ENCODE measurements at regions not wholly inside any gene's neighbourhood (a gene's known extent, or its start where the extent isn't known, plus 50 kb on each side); places are given as distances from the start of the nearest gene placed in this dataset.

GRCh38 chr4:45317276-45317675 is 590.9 kb upstream of the GNPDA2 start:
- DNase-seq (ENCODE audit: low read depth) = no peak
- no peak overlapping the region for H3K4me3 ChIP-seq (ENCODE audit: low read depth, low read length)
- TF ChIP-seq CTCF (conservative IDR thresholded peaks at IDR 0.05; ENCODE audit: low read depth, low read length) = no peak

GRCh38 chr4:45316257-45316656 is 589.9 kb upstream of the GNPDA2 start:
- no peak overlapping the region for H3K4me3 ChIP-seq (ENCODE audit: low read depth, low read length)
- TF ChIP-seq CTCF (conservative IDR thresholded peaks at IDR 0.05; ENCODE audit: low read depth, low read length) = no peak
- no peak for DNase-seq (ENCODE audit: low read depth)

- DNase-seq (ENCODE audit: low read depth) = no peak
- TF ChIP-seq CTCF (conservative IDR thresholded peaks at IDR 0.05; ENCODE audit: low read depth, low read length) = no peak
- no peak overlapping the region for H3K4me3 ChIP-seq (ENCODE audit: low read depth, low read length)
Observed at GRCh38 chr4:45302828-45303227, 576.5 kb upstream of the GNPDA2 start.

- TF ChIP-seq CTCF (conservative IDR thresholded peaks at IDR 0.05; ENCODE audit: low read depth, low read length) = no peak
- H3K4me3 ChIP-seq (ENCODE audit: low read depth, low read length) = no peak overlapping the region
- no peak for DNase-seq (ENCODE audit: low read depth)
Observed at GRCh38 chr4:45294464-45294863, 568.1 kb upstream of the GNPDA2 start.

- TF ChIP-seq CTCF (conservative IDR thresholded peaks at IDR 0.05; ENCODE audit: low read depth, low read length) = no peak
- H3K4me3 ChIP-seq (ENCODE audit: low read depth, low read length) = no peak overlapping the region
- DNase-seq (ENCODE audit: low read depth) = no peak
Observed at GRCh38 chr4:45293335-45293734, 567.0 kb upstream of the GNPDA2 start.

- TF ChIP-seq CTCF (conservative IDR thresholded peaks at IDR 0.05; ENCODE audit: low read depth, low read length) = no peak
- H3K4me3 ChIP-seq (ENCODE audit: low read depth, low read length) = no peak overlapping the region
- no peak for DNase-seq (ENCODE audit: low read depth)
Observed at GRCh38 chr4:45292844-45293243, 566.5 kb upstream of the GNPDA2 start.

- H3K4me3 ChIP-seq (ENCODE audit: low read depth, low read length) = no peak overlapping the region
- no peak for TF ChIP-seq CTCF (conservative IDR thresholded peaks at IDR 0.05; ENCODE audit: low read depth, low read length)
- no peak for DNase-seq (ENCODE audit: low read depth)
Observed at GRCh38 chr4:45284400-45285085, 558.2 kb upstream of the GNPDA2 start.

Data from epithelial cell of proximal tubule (primary cell).